GM06990 (cell line): ENCODE measurements at regions not wholly inside any gene's neighbourhood (a gene's known extent, or its start where the extent isn't known, plus 50 kb on each side); places are given as distances from the start of the nearest gene placed in this dataset.

Experiments
- DNase-seq: peaks from one replicate; pipeline ENCODE4 v3.0.0-alpha.2; 2011; ENCODE audit not compliant: insufficient read length; ENCODE audit errors: extremely low read depth
- H3K27me3 ChIP-seq: replicated peaks from 2 replicates; pipeline ENCODE4 v1.6.0; 2011; ENCODE audit warnings: low read length; ENCODE audit not compliant: control insufficient read depth, insufficient read depth
- H3K36me3 ChIP-seq: 2 replicates; pipeline ENCODE4 v1.5.1; 2011; ENCODE audit warnings: low read length; ENCODE audit not compliant: control insufficient read depth, insufficient read depth
- H3K4me3 ChIP-seq: replicated peaks from 2 replicates; pipeline ENCODE4 v1.5.1; 2011; ENCODE audit warnings: low read depth, mild to moderate bottlenecking, control low read depth, low read length
- CTCF ChIP-seq: IDR thresholded peaks from 2 replicates; pipeline ENCODE4 v1.5.1; 2011; ENCODE audit warnings: low read length, control low read depth, mild to moderate bottlenecking, inconsistent platforms; ENCODE audit not compliant: insufficient read depth, poor library complexity, severe bottlenecking

DNA sequence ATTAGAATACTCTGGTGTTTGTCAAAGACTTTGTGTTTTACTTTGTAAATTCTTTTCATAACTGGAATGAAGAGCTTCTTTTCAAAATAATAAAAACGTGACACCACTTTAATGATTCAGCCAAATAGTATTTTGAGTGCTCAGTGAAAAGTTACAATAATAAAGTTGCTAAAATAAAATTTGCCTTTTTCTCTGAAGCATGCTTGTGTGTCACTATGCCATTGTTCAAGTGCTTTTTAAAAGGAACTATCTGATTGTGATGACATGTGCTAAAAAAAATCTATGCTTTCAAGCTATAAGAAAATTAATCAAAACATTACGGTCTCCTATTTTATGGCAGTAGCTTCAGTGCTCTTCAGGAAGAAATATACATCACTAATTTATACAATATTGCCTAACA lies 1290.5 kb upstream of the B3GALT2 start:
- Histone ChIP-seq H3K27me3 (no peaks in the 10 kb centered on the region), H3K4me3 (no peak overlapping the region), H3K36me3 (no peaks in the 10 kb centered on the region)
- DNase-seq = no peak
- no peak for TF ChIP-seq CTCF

DNA sequence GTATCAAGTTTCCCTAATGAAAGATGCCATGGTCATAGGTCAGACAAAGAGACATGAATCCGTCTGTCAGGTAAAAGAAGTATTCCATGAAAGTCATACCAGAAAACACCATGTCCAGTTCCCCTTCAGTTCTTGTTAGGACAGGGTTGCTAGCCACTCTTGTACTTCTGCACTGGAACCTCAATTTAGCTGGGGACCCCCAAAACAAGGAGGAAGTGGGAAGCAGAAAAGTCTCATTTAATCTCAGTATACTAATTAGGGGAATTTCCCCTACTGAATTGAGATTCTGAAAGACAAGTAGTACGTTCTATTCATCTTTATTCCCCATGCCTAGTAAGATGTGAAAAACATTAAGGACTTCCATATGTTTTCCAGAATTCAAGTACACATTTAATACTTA lies 1289.9 kb upstream of the B3GALT2 start:
- DNase-seq = no peak
- H3K4me3 ChIP-seq = no peak overlapping the region
- no peak for TF ChIP-seq CTCF
- no peaks in the 10 kb centered on the region for H3K27me3 ChIP-seq
- H3K36me3 ChIP-seq = no peaks in the 10 kb centered on the region

GRCh38 chr1:194474701-194475100 lies 1288.3 kb upstream of the B3GALT2 start:
- no peak for TF ChIP-seq CTCF
- no peak for DNase-seq
- Histone ChIP-seq H3K27me3 (no peaks in the 10 kb centered on the region), H3K36me3 (no peaks in the 10 kb centered on the region), H3K4me3 (no peak overlapping the region)

DNA sequence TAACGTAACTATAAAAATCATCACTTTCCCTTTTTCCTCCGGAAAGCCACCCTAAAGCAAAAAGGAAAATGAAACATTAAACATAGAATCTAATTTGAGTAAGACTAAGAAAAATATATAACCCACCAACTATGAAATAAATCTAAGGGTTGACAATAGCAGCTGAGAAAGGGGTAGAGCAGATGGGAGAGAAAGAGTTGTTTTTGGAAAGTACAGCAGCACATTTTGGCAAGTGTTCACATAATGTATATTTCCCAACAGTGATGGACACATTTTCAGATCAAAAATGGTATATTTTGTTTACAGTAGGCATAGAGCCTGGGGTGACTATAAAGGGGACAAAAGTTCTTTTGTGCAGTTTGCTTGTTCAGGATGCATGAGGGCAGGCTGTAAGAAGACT lies 1287.4 kb upstream of the B3GALT2 start:
- no peak overlapping the region for H3K4me3 ChIP-seq
- no peaks in the 10 kb centered on the region for H3K27me3 ChIP-seq
- no peak for DNase-seq
- TF ChIP-seq CTCF = no peak
- no peaks in the 10 kb centered on the region for H3K36me3 ChIP-seq

DNA sequence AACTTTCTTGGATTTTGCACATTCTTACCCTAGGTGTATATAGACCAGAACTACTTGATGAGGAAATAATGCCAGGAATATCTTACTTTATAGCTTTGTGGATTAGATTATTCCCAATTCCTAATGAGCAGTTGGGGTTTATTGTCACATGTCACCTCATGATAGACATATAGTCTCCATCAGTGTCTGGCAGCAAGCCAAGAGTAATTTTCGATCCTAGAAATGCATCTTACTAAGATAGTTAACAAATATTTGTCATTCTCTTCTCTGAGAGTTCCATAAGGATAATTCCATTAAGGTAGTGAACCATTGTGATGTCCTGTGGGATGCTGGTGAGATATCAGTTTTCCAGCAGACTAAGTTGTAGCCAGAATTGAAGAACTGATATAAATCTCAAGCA lies 1282.9 kb upstream of the B3GALT2 start:
- Histone ChIP-seq H3K27me3 (no peaks in the 10 kb centered on the region), H3K4me3 (no peak overlapping the region), H3K36me3 (no peaks in the 10 kb centered on the region)
- no peak for DNase-seq
- TF ChIP-seq CTCF = no peak

DNA sequence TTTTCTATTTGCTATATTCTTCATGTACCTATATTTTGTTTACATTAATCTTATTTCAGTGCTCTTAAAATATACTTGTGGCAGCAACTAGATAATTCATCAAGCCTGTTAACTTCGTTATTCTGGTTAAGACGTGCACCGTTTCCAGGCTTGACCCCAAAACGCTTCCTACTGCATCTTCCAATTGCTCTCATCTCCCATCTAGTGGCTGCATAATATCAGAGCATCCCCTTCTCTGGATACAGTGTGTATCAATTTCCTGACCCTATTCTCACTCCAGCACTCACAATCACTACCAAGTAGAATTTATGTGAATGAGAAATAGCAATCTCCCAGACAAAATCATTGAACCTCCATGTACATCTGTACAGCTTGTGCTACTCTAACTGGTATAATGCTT lies 1280.3 kb upstream of the B3GALT2 start:
- H3K4me3 ChIP-seq = no peak overlapping the region
- TF ChIP-seq CTCF = no peak
- no peaks in the 10 kb centered on the region for H3K36me3 ChIP-seq
- H3K27me3 ChIP-seq = no peaks in the 10 kb centered on the region
- DNase-seq = no peak
